ENCODE measurements at regions not wholly inside any gene's neighbourhood (a gene's known extent, or its start where the extent isn't known, plus 50 kb on each side); places are given as distances from the start of the nearest gene placed in this dataset.

DNA sequence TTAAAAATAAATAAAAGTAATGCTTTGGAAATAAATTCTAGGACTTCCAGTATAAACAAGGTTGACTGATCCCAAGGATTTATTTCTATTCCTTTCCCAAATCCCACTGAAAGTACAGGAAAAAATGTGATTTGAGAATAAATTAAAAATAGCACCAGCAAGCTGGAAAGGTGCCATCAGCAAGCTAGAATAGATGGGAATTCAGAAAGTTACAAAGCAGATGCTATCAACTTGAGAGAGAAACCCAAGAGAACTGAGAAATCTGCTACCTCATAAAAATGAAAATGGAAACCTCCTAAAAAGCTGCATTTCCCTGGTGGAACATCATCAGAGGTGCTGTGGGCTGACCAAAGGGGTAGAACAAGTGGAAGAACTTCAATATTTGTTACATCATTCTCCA is 148.6 kb upstream of the KCNJ3 start:
- H3K4me1 ChIP-seq (ENCODE audit: low read depth) = no peaks in the 10 kb centered on the region
- no peak for DNase-seq (ENCODE audit: low read depth in 1 of 2, low spot score in 1 of 2)
- TF ChIP-seq, protein P1, sequence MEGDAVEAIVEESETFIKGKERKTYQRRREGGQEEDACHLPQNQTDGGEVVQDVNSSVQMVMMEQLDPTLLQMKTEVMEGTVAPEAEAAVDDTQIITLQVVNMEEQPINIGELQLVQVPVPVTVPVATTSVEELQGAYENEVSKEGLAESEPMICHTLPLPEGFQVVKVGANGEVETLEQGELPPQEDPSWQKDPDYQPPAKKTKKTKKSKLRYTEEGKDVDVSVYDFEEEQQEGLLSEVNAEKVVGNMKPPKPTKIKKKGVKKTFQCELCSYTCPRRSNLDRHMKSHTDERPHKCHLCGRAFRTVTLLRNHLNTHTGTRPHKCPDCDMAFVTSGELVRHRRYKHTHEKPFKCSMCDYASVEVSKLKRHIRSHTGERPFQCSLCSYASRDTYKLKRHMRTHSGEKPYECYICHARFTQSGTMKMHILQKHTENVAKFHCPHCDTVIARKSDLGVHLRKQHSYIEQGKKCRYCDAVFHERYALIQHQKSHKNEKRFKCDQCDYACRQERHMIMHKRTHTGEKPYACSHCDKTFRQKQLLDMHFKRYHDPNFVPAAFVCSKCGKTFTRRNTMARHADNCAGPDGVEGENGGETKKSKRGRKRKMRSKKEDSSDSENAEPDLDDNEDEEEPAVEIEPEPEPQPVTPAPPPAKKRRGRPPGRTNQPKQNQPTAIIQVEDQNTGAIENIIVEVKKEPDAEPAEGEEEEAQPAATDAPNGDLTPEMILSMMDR (IDR thresholded peaks at IDR 0.05; ENCODE audit: low read depth, low read length) = no peak
- no peaks in the 10 kb centered on the region for H3K27me3 ChIP-seq
- no peak overlapping the region for H3K4me3 ChIP-seq
- H3K36me3 ChIP-seq = no peaks in the 10 kb centered on the region
- H3K9me3 ChIP-seq (ENCODE audit: low read depth) = no peaks in the 10 kb centered on the region
- H3K27ac ChIP-seq = no peak overlapping the region

DNA sequence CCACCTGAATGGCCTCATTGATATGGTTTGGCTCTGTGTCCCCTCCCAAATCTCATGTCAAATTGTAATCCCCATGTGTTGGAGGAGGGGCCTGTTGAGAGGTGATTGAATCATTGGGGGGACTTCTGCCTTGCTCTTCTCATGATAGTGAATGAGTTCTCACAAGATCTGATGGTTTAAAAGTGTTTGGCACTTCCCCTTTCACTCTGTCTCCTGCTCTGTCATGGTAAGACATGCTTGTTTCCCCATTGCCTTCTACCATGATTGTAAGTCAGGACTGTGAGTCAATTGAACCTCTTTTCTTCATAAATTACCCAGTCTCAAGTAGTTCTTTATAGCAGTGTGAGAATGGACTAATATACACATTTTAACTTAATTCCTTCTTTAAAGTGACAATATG is 146.8 kb upstream of the KCNJ3 start:
- Histone ChIP-seq H3K9me3 (ENCODE audit: low read depth) (no peaks in the 10 kb centered on the region), H3K36me3 (no peaks in the 10 kb centered on the region), H3K4me3 (no peak overlapping the region), H3K27ac (no peak overlapping the region), H3K4me1 (ENCODE audit: low read depth) (no peaks in the 10 kb centered on the region), H3K27me3 (no peaks in the 10 kb centered on the region)
- no peak for DNase-seq (ENCODE audit: low read depth in 1 of 2, low spot score in 1 of 2)
- TF ChIP-seq, protein P1 (IDR thresholded peaks at IDR 0.05; ENCODE audit: low read depth, low read length) = no peak

DNA sequence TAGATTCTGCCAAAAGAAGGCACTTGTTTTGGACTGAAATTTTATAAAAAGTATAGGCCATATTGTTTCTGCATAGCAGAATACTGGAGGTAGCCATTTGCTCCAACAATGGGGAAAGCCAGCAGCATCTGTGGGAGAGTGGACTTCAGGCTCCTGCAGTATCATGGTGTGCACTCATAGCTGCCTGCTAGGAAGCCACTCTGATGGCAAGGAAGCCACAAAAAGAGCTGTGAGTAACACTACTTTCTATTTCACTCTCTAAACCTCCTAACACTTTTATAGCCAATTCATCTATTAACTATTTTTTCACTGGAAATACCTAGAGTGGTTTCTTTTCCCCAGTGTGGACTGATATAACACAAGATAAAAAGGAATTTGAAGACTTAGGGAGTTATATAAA is 144.4 kb upstream of the KCNJ3 start:
- H3K4me3 ChIP-seq = no peak overlapping the region
- no peak overlapping the region for H3K27ac ChIP-seq
- no peak for DNase-seq (ENCODE audit: low read depth in 1 of 2, low spot score in 1 of 2)
- H3K27me3 ChIP-seq = no peaks in the 10 kb centered on the region
- TF ChIP-seq, protein P1 (IDR thresholded peaks at IDR 0.05; ENCODE audit: low read depth, low read length) = no peak
- H3K4me1 ChIP-seq (ENCODE audit: low read depth) = no peaks in the 10 kb centered on the region
- no peaks in the 10 kb centered on the region for H3K36me3 ChIP-seq
- no peaks in the 10 kb centered on the region for H3K9me3 ChIP-seq (ENCODE audit: low read depth)

DNA sequence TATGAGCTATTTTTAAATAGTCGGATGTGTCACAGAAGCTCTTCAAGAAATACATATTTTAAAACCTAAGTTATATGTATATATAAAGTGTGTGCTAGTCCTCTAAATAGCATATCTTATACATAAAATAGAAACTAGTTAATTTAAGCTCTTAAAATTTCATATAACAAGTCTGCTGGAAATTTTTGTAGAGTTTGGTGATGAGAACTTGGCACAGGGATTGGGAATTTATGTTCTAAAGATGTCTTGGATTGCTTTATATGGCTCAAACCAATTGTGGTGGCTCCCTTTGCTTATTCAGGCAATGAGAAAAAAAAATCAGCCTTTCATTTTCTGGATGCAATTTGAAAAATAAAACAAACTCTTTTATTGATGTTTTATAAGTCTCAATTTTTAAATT is 142.8 kb upstream of the KCNJ3 start:
- Histone ChIP-seq H3K9me3 (ENCODE audit: low read depth) (no peaks in the 10 kb centered on the region), H3K4me1 (ENCODE audit: low read depth) (no peaks in the 10 kb centered on the region), H3K36me3 (no peaks in the 10 kb centered on the region), H3K27me3 (no peaks in the 10 kb centered on the region), H3K4me3 (no peak overlapping the region), H3K27ac (no peak overlapping the region)
- DNase-seq (ENCODE audit: low read depth in 1 of 2, low spot score in 1 of 2) = no peak
- TF ChIP-seq, protein P1 (IDR thresholded peaks at IDR 0.05; ENCODE audit: low read depth, low read length) = no peak

DNA sequence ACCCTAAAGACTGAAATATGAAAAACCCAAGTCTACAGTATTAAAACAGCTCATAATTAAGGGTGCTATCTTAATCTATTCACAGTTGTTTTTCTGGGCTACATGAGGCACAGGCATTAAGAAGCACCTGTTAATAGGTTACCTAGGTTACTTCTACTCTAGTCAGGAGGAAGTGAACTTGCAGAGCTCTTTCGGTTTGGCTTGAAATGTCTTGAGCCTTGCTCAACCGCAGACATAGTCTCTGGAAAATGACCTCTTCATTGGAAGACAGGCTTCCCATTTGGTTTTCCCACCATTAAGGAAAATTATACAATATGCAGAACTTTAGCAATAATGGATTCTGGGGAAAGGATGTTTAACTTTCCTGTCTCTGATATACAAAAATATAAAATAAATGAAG is 142.3 kb upstream of the KCNJ3 start:
- no peaks in the 10 kb centered on the region for H3K9me3 ChIP-seq (ENCODE audit: low read depth)
- no peaks in the 10 kb centered on the region for H3K4me1 ChIP-seq (ENCODE audit: low read depth)
- H3K27me3 ChIP-seq = no peaks in the 10 kb centered on the region
- no peak for DNase-seq (ENCODE audit: low read depth in 1 of 2, low spot score in 1 of 2)
- TF ChIP-seq, protein P1 (IDR thresholded peaks at IDR 0.05; ENCODE audit: low read depth, low read length) = no peak
- H3K4me3 ChIP-seq = no peak overlapping the region
- no peaks in the 10 kb centered on the region for H3K36me3 ChIP-seq
- no peak overlapping the region for H3K27ac ChIP-seq

DNA sequence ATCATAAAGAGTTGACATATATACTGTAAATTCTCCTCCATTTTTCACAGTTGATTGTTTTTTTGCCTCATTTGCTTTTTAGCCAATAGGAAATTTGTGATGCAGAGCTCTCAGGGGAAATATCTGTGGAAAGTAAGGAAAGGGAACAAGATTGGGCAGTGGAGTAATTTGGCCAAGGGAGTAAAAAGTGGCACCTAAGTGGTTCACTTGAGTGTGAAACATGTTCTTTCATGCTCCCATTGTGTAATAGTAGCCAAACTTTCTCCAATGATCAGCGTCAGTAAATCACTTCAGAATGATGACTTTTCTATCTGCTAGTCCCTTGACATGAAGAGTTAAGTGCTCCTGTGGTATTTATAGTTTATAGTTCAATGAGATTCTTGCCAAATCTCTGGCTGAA is 141.9 kb upstream of the KCNJ3 start:
- no peaks in the 10 kb centered on the region for H3K9me3 ChIP-seq (ENCODE audit: low read depth)
- no peaks in the 10 kb centered on the region for H3K27me3 ChIP-seq
- no peak overlapping the region for H3K27ac ChIP-seq
- H3K4me1 ChIP-seq (ENCODE audit: low read depth) = no peaks in the 10 kb centered on the region
- H3K4me3 ChIP-seq = no peak overlapping the region
- DNase-seq (ENCODE audit: low read depth in 1 of 2, low spot score in 1 of 2) = no peak
- H3K36me3 ChIP-seq = no peaks in the 10 kb centered on the region
- TF ChIP-seq, protein P1 (IDR thresholded peaks at IDR 0.05; ENCODE audit: low read depth, low read length) = no peak
